ENCODE measurements at regions not wholly inside any gene's neighbourhood (a gene's known extent, or its start where the extent isn't known, plus 50 kb on each side); places are given as distances from the start of the nearest gene placed in this dataset.
"Not testable (repeated sequence)": the region's sequence is repeated elsewhere in the genome, so short reads cannot be mapped to it uniquely, and the experiment has no call there.

DNA sequence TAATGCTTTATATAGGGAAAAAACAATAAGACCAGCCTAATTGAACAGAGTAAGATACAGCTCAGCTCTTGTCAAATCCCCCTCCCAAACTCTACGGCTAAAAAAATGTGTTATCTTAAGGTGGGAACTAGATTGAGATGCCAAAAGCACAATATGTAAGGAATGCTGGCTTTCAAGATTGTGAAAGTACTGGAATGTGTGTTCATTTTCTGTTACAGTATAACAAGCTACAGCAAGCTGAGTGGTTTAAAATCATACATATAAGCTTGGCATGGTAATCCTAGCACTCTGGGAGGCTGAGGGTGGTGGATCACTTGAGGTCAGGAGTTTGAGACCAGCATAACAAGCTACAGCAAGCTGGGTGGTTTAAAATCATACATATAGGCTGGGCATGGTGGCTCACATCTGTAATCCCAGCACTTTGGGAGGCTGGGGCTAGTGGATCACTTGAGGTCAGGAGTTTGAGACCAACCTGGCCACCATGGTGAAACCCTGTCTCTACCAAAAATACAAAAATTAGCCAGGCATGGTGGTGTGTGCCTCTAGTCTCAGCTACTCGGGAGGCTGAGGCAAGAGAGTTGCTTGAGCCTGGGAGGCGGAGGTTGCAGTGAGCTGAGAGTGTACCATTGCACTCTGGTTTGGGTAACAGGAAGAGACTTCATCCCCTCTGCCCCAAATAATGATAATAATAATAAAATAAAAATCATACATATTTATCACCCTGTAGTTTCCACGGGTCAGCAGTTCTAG lies 297.7 kb downstream of the DOK5 start:
- CTCF ChIA-PET: no interaction called here
- H3K4me3 Mint-ChIP-seq: no peak overlapping the region
- H3K4me1 Mint-ChIP-seq (ENCODE audit: low read depth): no peaks in the 10 kb centered on the region
- intact Hi-C loops (cut with micrococcal nuclease): no loop called here
- H3K36me3 Mint-ChIP-seq (ENCODE audit: low read depth): no peaks in the 10 kb centered on the region
- DNase-seq: no peak
- no peak overlapping the region for H3K27ac Mint-ChIP-seq
- H3K9me3 Mint-ChIP-seq: no peaks in the 10 kb centered on the region
- no peaks in the 10 kb centered on the region for H3K27me3 Mint-ChIP-seq (ENCODE audit: low read depth)

DNA sequence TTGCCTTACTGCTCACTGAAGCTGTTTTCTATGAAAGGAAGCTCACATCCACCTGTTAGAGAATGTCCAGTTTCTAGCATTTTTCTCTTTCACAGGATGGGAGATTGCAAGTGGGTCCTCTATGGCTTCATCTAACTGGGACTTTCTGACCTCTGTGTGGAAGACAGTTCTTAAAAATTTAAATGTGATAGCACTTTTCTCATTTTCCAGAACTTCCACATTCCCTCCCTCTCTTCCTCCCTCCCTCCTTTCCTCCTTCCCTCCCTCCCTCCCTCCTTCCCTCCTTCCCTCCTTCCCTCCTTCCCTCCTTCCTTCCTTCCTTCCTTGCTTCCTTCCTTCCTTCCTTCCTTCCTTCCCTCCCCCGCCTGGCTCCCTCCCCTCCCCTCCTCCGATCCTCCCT lies 291.1 kb downstream of the DOK5 start:
- intact Hi-C loops (cut with micrococcal nuclease): no loop called here
- no peak overlapping the region for H3K4me3 Mint-ChIP-seq
- CTCF ChIA-PET: no interaction called here
- H3K4me1 Mint-ChIP-seq (ENCODE audit: low read depth): no peaks in the 10 kb centered on the region
- DNase-seq: no peak
- H3K9me3 Mint-ChIP-seq: no peaks in the 10 kb centered on the region
- H3K27me3 Mint-ChIP-seq (ENCODE audit: low read depth): no peaks in the 10 kb centered on the region
- H3K27ac Mint-ChIP-seq: no peak overlapping the region
- no peaks in the 10 kb centered on the region for H3K36me3 Mint-ChIP-seq (ENCODE audit: low read depth)

- H3K4me1 Mint-ChIP-seq (ENCODE audit: low read depth): no peaks in the 10 kb centered on the region
- no peak overlapping the region for H3K27ac Mint-ChIP-seq
- intact Hi-C loops (cut with micrococcal nuclease): no loop called here
- CTCF ChIA-PET: interaction anchor here (1.1 kb wide), 1 partner anchor 82 kb away, joined by 3 read pairs; no protein-coding TSS in a partner anchor
- H3K4me3 Mint-ChIP-seq: no peak overlapping the region
- H3K36me3 Mint-ChIP-seq (ENCODE audit: low read depth): no peaks in the 10 kb centered on the region
- H3K9me3 Mint-ChIP-seq: peaks cover 13% of the 10 kb centered on the region
- no peaks in the 10 kb centered on the region for H3K27me3 Mint-ChIP-seq (ENCODE audit: low read depth)
- DNase-seq: no peak
These were observed 288.0 kb downstream of the DOK5 start for GRCh38 chr20:54763366-54763765.

GRCh38 chr20:54759589-54759988 lies 284.2 kb downstream of the DOK5 start:
- intact Hi-C loops (cut with micrococcal nuclease): no loop called here
- CTCF ChIA-PET: interaction anchor here (0.6 kb wide), 1 partner anchor 1528 kb away, joined by 3 read pairs; no protein-coding TSS in a partner anchor
- no peaks in the 10 kb centered on the region for H3K36me3 Mint-ChIP-seq (ENCODE audit: low read depth)

GRCh38 chr20:54746796-54747195 lies 271.4 kb downstream of the DOK5 start:
- CTCF ChIA-PET: no interaction called here
- no peaks in the 10 kb centered on the region for H3K4me1 Mint-ChIP-seq (ENCODE audit: low read depth)
- H3K4me3 Mint-ChIP-seq: no peak overlapping the region
- no peak overlapping the region for H3K27ac Mint-ChIP-seq
- intact Hi-C loops (cut with micrococcal nuclease): no loop called here
- DNase-seq: no peak
- no peaks in the 10 kb centered on the region for H3K9me3 Mint-ChIP-seq
- peaks cover 3% of the 10 kb centered on the region for H3K27me3 Mint-ChIP-seq (ENCODE audit: low read depth)
- no peaks in the 10 kb centered on the region for H3K36me3 Mint-ChIP-seq (ENCODE audit: low read depth)

More at GRCh38 chr20:54759589-54759988, 284.2 kb downstream of the DOK5 start:
- Mint-ChIP-seq H3K27me3 (ENCODE audit: low read depth) (no peaks in the 10 kb centered on the region), H3K4me3 (no peak overlapping the region), H3K27ac (no peak overlapping the region), H3K9me3 (peaks cover 16% of the 10 kb centered on the region), H3K4me1 (ENCODE audit: low read depth) (no peaks in the 10 kb centered on the region)
- no peak for DNase-seq

- CTCF ChIA-PET: interaction anchor here (0.6 kb wide), 1 partner anchor 854 kb away, joined by 3 read pairs; no protein-coding TSS in a partner anchor
- Mint-ChIP-seq H3K4me3 (no peak overlapping the region), H3K9me3 (no peaks in the 10 kb centered on the region), H3K27ac (no peak overlapping the region), H3K27me3 (ENCODE audit: low read depth) (peaks cover 3% of the 10 kb centered on the region), H3K4me1 (ENCODE audit: low read depth) (no peaks in the 10 kb centered on the region), H3K36me3 (ENCODE audit: low read depth) (no peaks in the 10 kb centered on the region)
- no peak for DNase-seq
- intact Hi-C loops (cut with micrococcal nuclease): no loop called here
These were observed 270.4 kb downstream of the DOK5 start for GRCh38 chr20:54745780-54746179.

DNA sequence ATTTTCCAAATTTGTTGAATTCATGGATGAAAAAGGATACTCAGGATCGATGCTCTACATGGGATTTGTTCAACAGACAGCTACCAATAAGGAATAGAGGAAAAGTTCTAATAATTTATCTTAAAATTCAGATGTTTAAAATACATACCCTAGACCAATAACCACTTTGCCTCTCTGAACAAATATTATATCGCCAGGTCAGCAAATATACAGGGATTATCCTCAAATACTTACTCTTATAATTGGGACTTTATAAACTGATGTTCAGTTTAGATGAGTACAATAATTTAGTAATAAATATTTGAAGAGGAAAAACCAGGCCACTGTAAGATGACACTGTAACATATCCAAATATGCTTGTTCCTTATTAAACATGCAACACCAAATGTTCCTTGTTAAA lies 268.7 kb downstream of the DOK5 start:
- Mint-ChIP-seq H3K27ac (no peak overlapping the region), H3K4me3 (no peak overlapping the region), H3K4me1 (ENCODE audit: low read depth) (no peaks in the 10 kb centered on the region), H3K9me3 (no peaks in the 10 kb centered on the region), H3K27me3 (ENCODE audit: low read depth) (peaks cover 7% of the 10 kb centered on the region), H3K36me3 (ENCODE audit: low read depth) (no peaks in the 10 kb centered on the region)
- DNase-seq: no peak
- CTCF ChIA-PET: no interaction called here
- intact Hi-C loops (cut with micrococcal nuclease): no loop called here

DNA sequence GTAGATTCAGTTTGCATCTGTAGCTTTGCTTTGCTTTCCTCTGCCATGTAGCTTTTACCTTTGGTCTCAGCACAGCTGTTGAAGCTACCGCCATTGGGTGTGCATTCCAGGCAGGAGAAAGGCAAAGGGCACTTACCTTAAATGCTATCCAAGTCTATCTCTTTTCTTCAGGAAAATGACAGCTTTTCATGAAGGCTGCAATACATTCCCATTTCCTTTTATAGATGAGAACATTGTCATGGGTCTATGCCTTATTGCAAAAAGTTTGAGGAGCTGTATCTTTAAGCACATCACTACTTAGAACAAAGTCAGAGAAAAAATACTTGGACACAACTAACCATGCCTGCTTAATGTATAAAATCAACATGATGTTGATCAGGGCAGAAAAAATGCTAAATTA lies 266.8 kb downstream of the DOK5 start:
- no peak for DNase-seq
- Mint-ChIP-seq H3K9me3 (no peaks in the 10 kb centered on the region), H3K27ac (no peak overlapping the region), H3K36me3 (ENCODE audit: low read depth) (no peaks in the 10 kb centered on the region), H3K4me1 (ENCODE audit: low read depth) (no peaks in the 10 kb centered on the region), H3K4me3 (no peak overlapping the region), H3K27me3 (ENCODE audit: low read depth) (peaks cover 7% of the 10 kb centered on the region)
- intact Hi-C loops (cut with micrococcal nuclease): no loop called here
- CTCF ChIA-PET: no interaction called here

DNA sequence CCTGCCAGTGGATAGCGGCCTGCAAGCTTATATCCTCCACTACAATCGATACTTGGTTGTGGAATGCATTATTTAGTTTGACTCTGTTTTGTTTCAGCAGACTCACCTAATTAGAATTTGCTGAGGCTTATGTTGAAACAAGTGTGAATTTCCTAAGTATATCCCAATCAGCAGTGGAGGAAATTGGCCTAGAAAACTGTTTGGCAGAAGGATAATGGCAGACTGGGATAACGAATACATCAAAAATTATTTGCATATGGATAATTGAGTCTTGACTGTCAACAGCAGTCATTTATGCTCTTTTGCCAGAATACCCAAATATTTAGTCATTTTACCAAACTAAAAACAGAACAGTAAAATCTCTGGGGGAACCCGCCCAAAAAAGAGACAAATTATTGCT lies 261.0 kb downstream of the DOK5 start:
- no peaks in the 10 kb centered on the region for H3K9me3 Mint-ChIP-seq
- no peak overlapping the region for H3K4me3 Mint-ChIP-seq
- peaks cover 7% of the 10 kb centered on the region for H3K27me3 Mint-ChIP-seq (ENCODE audit: low read depth)
- intact Hi-C loops (cut with micrococcal nuclease): no loop called here
- no peaks in the 10 kb centered on the region for H3K4me1 Mint-ChIP-seq (ENCODE audit: low read depth)
- CTCF ChIA-PET: interaction anchor here (0.5 kb wide), 1 partner anchor 14 kb away, joined by 3 read pairs; no protein-coding TSS in a partner anchor
- H3K36me3 Mint-ChIP-seq (ENCODE audit: low read depth): no peaks in the 10 kb centered on the region
- H3K27ac Mint-ChIP-seq: no peak overlapping the region
- no peak for DNase-seq

- no peak overlapping the region for H3K27ac Mint-ChIP-seq
- CTCF ChIA-PET: no interaction called here
- peaks cover 2% of the 10 kb centered on the region for H3K27me3 Mint-ChIP-seq (ENCODE audit: low read depth)
- no peaks in the 10 kb centered on the region for H3K9me3 Mint-ChIP-seq
- no peak for DNase-seq
- H3K36me3 Mint-ChIP-seq (ENCODE audit: low read depth): no peaks in the 10 kb centered on the region
- H3K4me3 Mint-ChIP-seq: no peak overlapping the region
- intact Hi-C loops (cut with micrococcal nuclease): no loop called here
- no peaks in the 10 kb centered on the region for H3K4me1 Mint-ChIP-seq (ENCODE audit: low read depth)
These were observed 258.3 kb downstream of the DOK5 start for GRCh38 chr20:54733687-54734086.

DNA sequence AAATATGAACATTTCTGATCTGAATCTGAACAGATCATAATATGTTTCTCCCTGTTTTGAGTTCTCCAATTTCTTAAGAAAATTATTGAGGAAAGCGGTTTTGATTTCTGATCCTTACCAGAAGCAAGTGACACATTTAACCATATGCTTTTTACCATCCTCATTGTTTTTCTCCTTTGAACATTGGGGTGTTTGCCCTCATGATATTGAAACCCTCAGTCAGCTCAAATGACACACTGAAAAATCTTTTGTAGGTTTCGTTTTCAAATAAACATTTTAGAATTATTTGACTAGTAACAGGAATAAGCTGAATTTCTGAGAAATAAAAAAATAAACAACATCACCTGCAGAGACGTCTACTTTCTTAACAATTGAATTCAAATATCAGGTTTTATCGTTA lies 252.1 kb downstream of the DOK5 start:
- CTCF ChIA-PET: interaction anchor here (1.0 kb wide), 1 partner anchor 212 kb away, joined by 3 read pairs; no protein-coding TSS in a partner anchor
- no peaks in the 10 kb centered on the region for H3K9me3 Mint-ChIP-seq

GRCh38 chr20:54726687-54727300 lies 251.4 kb downstream of the DOK5 start:
- Mint-ChIP-seq H3K4me3 (no peak overlapping the region), H3K27ac (no peak overlapping the region), H3K36me3 (ENCODE audit: low read depth) (no peaks in the 10 kb centered on the region), H3K4me1 (ENCODE audit: low read depth) (no peaks in the 10 kb centered on the region), H3K27me3 (ENCODE audit: low read depth) (peaks cover 4% of the 10 kb centered on the region), H3K9me3 (no peaks in the 10 kb centered on the region)
- CTCF ChIA-PET: interaction anchor here (0.7 to 1.0 kb wide), 2 partner anchors 47 to 212 kb away, joined by 3 read pairs; no protein-coding TSS in a partner anchor
- intact Hi-C loops (cut with micrococcal nuclease): no loop called here
- no peak for DNase-seq

More for the DNA sequence above, 252.1 kb downstream of the DOK5 start:
- Mint-ChIP-seq H3K27ac (no peak overlapping the region), H3K4me1 (ENCODE audit: low read depth) (no peaks in the 10 kb centered on the region), H3K36me3 (ENCODE audit: low read depth) (no peaks in the 10 kb centered on the region), H3K27me3 (ENCODE audit: low read depth) (peaks cover 2% of the 10 kb centered on the region), H3K4me3 (no peak overlapping the region)
- DNase-seq: no peak
- intact Hi-C loops (cut with micrococcal nuclease): no loop called here

GRCh38 chr20:54725266-54725665 lies 249.9 kb downstream of the DOK5 start:
- CTCF ChIA-PET, H3K9me3 Mint-ChIP-seq: not testable (repeated sequence)

More at GRCh38 chr20:54725266-54725665, 249.9 kb downstream of the DOK5 start:
- H3K27ac Mint-ChIP-seq; H3K4me3 Mint-ChIP-seq; H3K4me1 Mint-ChIP-seq (ENCODE audit: low read depth); H3K27me3 Mint-ChIP-seq (ENCODE audit: low read depth); intact Hi-C loops (cut with micrococcal nuclease); DNase-seq; H3K36me3 Mint-ChIP-seq (ENCODE audit: low read depth): not testable (repeated sequence)
